ENCODE measurements at regions not wholly inside any gene's neighbourhood (a gene's known extent, or its start where the extent isn't known, plus 50 kb on each side); places are given as distances from the start of the nearest gene placed in this dataset.

- no peak for DNase-seq
Measured at GRCh38 chr4:65834707-65835106, 164.4 kb upstream of the EPHA5 start.

GRCh38 chr4:65831828-65832227, 161.5 kb upstream of the EPHA5 start:
- no peak for DNase-seq

- DNase-seq = no peak
Measured at GRCh38 chr4:65825116-65825753, 154.9 kb upstream of the EPHA5 start.

GRCh38 chr4:65819192-65819591, 148.9 kb upstream of the EPHA5 start:
- no peak for DNase-seq

GRCh38 chr4:65805936-65806335, 135.6 kb upstream of the EPHA5 start:
- DNase-seq = no peak

GRCh38 chr4:65799513-65799912, 129.2 kb upstream of the EPHA5 start:
- DNase-seq = no peak

- no peak for DNase-seq
Measured at GRCh38 chr4:65798498-65799127, 128.3 kb upstream of the EPHA5 start.

GRCh38 chr4:65791812-65792308, 121.6 kb upstream of the EPHA5 start:
- no peak for DNase-seq

GRCh38 chr4:65791111-65791811, 121.0 kb upstream of the EPHA5 start:
- no peak for DNase-seq

- DNase-seq = no peak
Measured at GRCh38 chr4:65789805-65790204, 119.5 kb upstream of the EPHA5 start.

- no peak for DNase-seq
Measured at GRCh38 chr4:65789341-65789740, 119.1 kb upstream of the EPHA5 start.

GRCh38 chr4:65777270-65777669, 107.0 kb upstream of the EPHA5 start:
- no peak for DNase-seq

GRCh38 chr4:65773636-65774035, 103.3 kb upstream of the EPHA5 start:
- DNase-seq = no peak

- DNase-seq = no peak
Measured at GRCh38 chr4:65747386-65747785, 77.1 kb upstream of the EPHA5 start.

- no peak for DNase-seq
Measured at GRCh38 chr4:65738134-65738533, 67.8 kb upstream of the EPHA5 start.

GRCh38 chr4:65737672-65738071, 67.4 kb upstream of the EPHA5 start:
- DNase-seq = no peak

GRCh38 chr4:65724973-65725372, 54.7 kb upstream of the EPHA5 start:
- no peak for DNase-seq

Measured in CD4-positive, alpha-beta T cell treated with Interleukin-1 beta for 1 hour (primary cell).